IMR-90 (cell line): ENCODE measurements at regions not wholly inside any gene's neighbourhood (a gene's known extent, or its start where the extent isn't known, plus 50 kb on each side); places are given as distances from the start of the nearest gene placed in this dataset.

Experiments
- ATAC-seq: fragments of 200-7000 bp; cut with Tn5 transposase; 2 replicates; pipeline ENCODE4 v1.9.1; 2020; ENCODE audit warnings: low read depth, mild to moderate bottlenecking, moderate library complexity
- BruUV-seq: library from RNA; stranded (reverse); fragments of 400-500 nt; replicated peaks from 2 replicates; lab custom pipeline; 2021; lab: Mats Ljungman, UMichigan
- CTCF ChIA-PET: fragments of 300-600 bp; formaldehyde crosslinking; extraction: SDS; loops from one replicate; lab custom pipeline; 2021; ENCODE audit warnings: antibody characterized with exemption; lab: Yijun Ruan, JAX
- POLR2A ChIA-PET: fragments of 300-600 bp; sonication (Branson Sonifier 250); formaldehyde crosslinking; loops from one replicate; lab custom pipeline; 2022; ENCODE audit warnings: antibody characterized with exemption; ENCODE audit not compliant: unreplicated experiment; lab: Charles Lee
- DNase-seq: peaks from one replicate; pipeline ENCODE4 v3.0.0; 2013
- H2AFZ ChIP-seq: replicated peaks from 2 replicates; pipeline ENCODE3; 2013; ENCODE audit warnings: low read length, mild to moderate bottlenecking; ENCODE audit not compliant: poor library complexity
- H2AK5ac ChIP-seq: 2 replicates; pipeline ENCODE4 v1.6.1; 2013; ENCODE audit warnings: low read depth, low read length, inconsistent platforms
- H2AK9ac ChIP-seq: replicated peaks from 2 replicates; pipeline ENCODE3; 2013; ENCODE audit warnings: mild to moderate bottlenecking, low read depth, low read length, moderate library complexity; ENCODE audit not compliant: poor library complexity
- H2BK120ac ChIP-seq: 2 replicates; pipeline ENCODE4 v1.6.1; 2013; ENCODE audit warnings: low read depth, low read length, inconsistent platforms
- H2BK15ac ChIP-seq: 3 replicates; pipeline ENCODE4 v1.6.1; 2013; ENCODE audit warnings: low read depth, low read length, inconsistent platforms
- H2BK20ac ChIP-seq: 2 replicates; pipeline ENCODE4 v1.6.1; 2013; ENCODE audit warnings: low read depth, mild to moderate bottlenecking, inconsistent platforms, low read length, moderate library complexity
- H2BK5ac ChIP-seq: 2 replicates; pipeline ENCODE4 v1.6.1; 2013; ENCODE audit warnings: mild to moderate bottlenecking, low read depth, low read length, inconsistent platforms; ENCODE audit not compliant: poor library complexity, severe bottlenecking
- H3K14ac ChIP-seq: replicated peaks from 2 replicates; pipeline ENCODE4 v1.6.1; 2013; ENCODE audit warnings: low read depth, low read length, inconsistent platforms
- H3K18ac ChIP-seq: 2 replicates; pipeline ENCODE4 v1.6.1; 2013; ENCODE audit warnings: low read depth, low read length, control low read depth
- H3K23ac ChIP-seq: 2 replicates; pipeline ENCODE4 v1.6.1; 2013; ENCODE audit warnings: low read depth, low read length, inconsistent platforms
- H3K27ac ChIP-seq: 2 replicates; pipeline ENCODE4 v1.5.1; 2013; ENCODE audit warnings: mild to moderate bottlenecking, control low read depth, low read length; ENCODE audit not compliant: insufficient read depth
- H3K27me3 ChIP-seq: 2 replicates; pipeline ENCODE4 v1.6.1; 2013; ENCODE audit warnings: low read length; ENCODE audit not compliant: control insufficient read depth, insufficient read depth
- H3K36me3 ChIP-seq: 2 replicates; pipeline ENCODE4 v1.6.1; 2013; ENCODE audit warnings: low read length, mixed read lengths; ENCODE audit not compliant: control insufficient read depth, insufficient read depth
- H3K4ac ChIP-seq: 2 replicates; pipeline ENCODE4 v1.6.1; 2013; ENCODE audit warnings: low read depth, low read length, inconsistent platforms
- H3K4me1 ChIP-seq: 2 replicates; pipeline ENCODE4 v1.6.1; 2013; ENCODE audit warnings: low read length, mixed read lengths; ENCODE audit not compliant: control insufficient read depth, insufficient read depth
- H3K4me2 ChIP-seq: 2 replicates; pipeline ENCODE4 v1.6.1; 2013; ENCODE audit warnings: low read depth, mild to moderate bottlenecking, control low read depth, low read length, moderate library complexity
- H3K4me3 ChIP-seq: 2 replicates; pipeline ENCODE4 v1.5.1; 2013; ENCODE audit warnings: low read depth, mild to moderate bottlenecking, control low read depth, low read length, moderate library complexity; ENCODE audit not compliant: insufficient read depth
- H3K56ac ChIP-seq: 2 replicates; pipeline ENCODE4 v1.6.1; 2013; ENCODE audit warnings: low read length, inconsistent platforms; ENCODE audit not compliant: insufficient read depth; ENCODE audit errors: extremely low read depth
- H3K79me1 ChIP-seq, 2 experiments: 2 replicates each; pipeline ENCODE4 v1.6.1; 2013; ENCODE audit warnings: low read length in 2 of 2, inconsistent platforms in 1 of 2, low read depth in 1 of 2
- H3K9ac ChIP-seq: 2 replicates; pipeline ENCODE4 v1.6.1; 2013; ENCODE audit warnings: low read depth, low read length, control low read depth
- H3K9me1 ChIP-seq: 2 replicates; pipeline ENCODE4 v1.6.1; 2013; ENCODE audit warnings: low read length, inconsistent platforms; ENCODE audit not compliant: insufficient read depth
- H3K9me3 ChIP-seq: 2 replicates; pipeline ENCODE4 v1.6.1; 2013; ENCODE audit warnings: low read length; ENCODE audit not compliant: control insufficient read depth, insufficient read depth
- H4K20me1 ChIP-seq: 2 replicates; pipeline ENCODE4 v1.6.1; 2013; ENCODE audit warnings: low read length, inconsistent platforms; ENCODE audit not compliant: insufficient read depth
- H4K5ac ChIP-seq: 2 replicates; pipeline ENCODE4 v1.6.1; 2013; ENCODE audit warnings: mild to moderate bottlenecking, low read depth, low read length, control low read depth
- H4K8ac ChIP-seq, 2 experiments: 2 replicates each; pipeline ENCODE4 v1.6.1; 2013; ENCODE audit warnings: low read depth in 2 of 2, low read length in 2 of 2, control low read depth in 1 of 2, inconsistent platforms in 1 of 2
- H4K91ac ChIP-seq: 2 replicates; pipeline ENCODE4 v1.6.1; 2013; ENCODE audit warnings: low read depth, low read length, inconsistent platforms; ENCODE audit not compliant: insufficient read depth
- MAZ ChIP-seq: IDR thresholded peaks from 2 replicates; pipeline ENCODE4 v1.6.1; 2012; ENCODE audit warnings: low read depth, mild to moderate bottlenecking, low read length, improper control_type of control experiment, moderate library complexity, borderline replicate concordance
- NFE2L2 ChIP-seq: fragments of 150-350 bp; IDR thresholded peaks from 2 replicates; pipeline ENCODE4 v1.6.1; 2016; ENCODE audit warnings: low read depth, mild to moderate bottlenecking, low read length
- RAD21 ChIP-seq: IDR thresholded peaks from 2 replicates; pipeline ENCODE4 v1.6.1; 2012; ENCODE audit warnings: low read length, improper control_type of control experiment
- RFX5 ChIP-seq: IDR thresholded peaks from 2 replicates; pipeline ENCODE4 v1.8.0; 2012; ENCODE audit warnings: low read depth, mild to moderate bottlenecking, low read length, moderate library complexity
- SMC3 ChIP-seq: fragments of 150-350 bp; IDR thresholded peaks from 2 replicates; pipeline ENCODE4 v1.6.1; 2016; ENCODE audit warnings: low read depth, mild to moderate bottlenecking, antibody characterized with exemption, low read length, moderate library complexity
- WGBS, 2 experiments: methylation state at CpG; one replicate each; pipeline versions ENCODE4 v1.1.5 to v1.1.7; 2013; ENCODE audit warnings: missing lambda C conversion rate in 2 of 2; ENCODE audit not compliant: insufficient read length in 1 of 2; ENCODE audit errors: extremely low coverage in 2 of 2; 5-methylcytosine and 5-hydroxymethylcytosine counted together
- dilution Hi-C: fragments of 300-500 bp; cut with HindIII; formaldehyde crosslinking; loops from one replicate; pipeline ENCODE4 v1.14.3; 2018; ENCODE audit warnings: low sequenced_read_pairs; ENCODE audit not compliant: unreplicated experiment
- in situ Hi-C: fragments of 300-500 bp; cut with MboI; formaldehyde crosslinking; loops from 3 replicates; pipeline ENCODE4 v1.14.3; 2019; ENCODE audit warnings: low sequenced_read_pairs, inconsistent platforms, mixed read lengths
- intact Hi-C: fragments of 100-400 bp; cut with micrococcal nuclease; formaldehyde crosslinking; loops from 2 replicates; pipeline ENCODE4 v1.10.0; 2022

DNA sequence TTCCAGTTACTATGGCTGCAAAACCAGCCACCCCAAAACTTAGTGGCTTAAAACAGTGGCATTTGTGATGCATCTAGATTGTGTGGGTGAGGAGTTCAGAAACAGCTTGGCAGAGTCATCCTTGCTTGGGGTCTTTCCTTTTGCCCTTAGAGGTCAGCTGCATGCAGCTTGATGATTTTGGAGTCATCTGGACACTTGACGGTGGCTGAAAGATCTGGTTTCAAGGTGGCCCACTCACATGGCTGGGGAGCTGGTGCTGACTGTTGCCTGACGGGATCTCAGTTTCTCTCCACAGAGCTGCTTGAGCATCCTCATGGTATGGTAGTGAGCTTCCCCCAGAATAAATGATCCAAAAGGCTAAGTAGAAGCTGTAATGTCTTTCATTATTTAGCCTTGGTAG lies 191.3 kb upstream of the GALNT17 start:
- Histone ChIP-seq H3K4me1 (no peaks in the 10 kb centered on the region), H2AK9ac (no peak overlapping the region), H3K79me1 (no peaks in the 10 kb centered on the region), H3K14ac (no peak overlapping the region), H3K9ac (no peak overlapping the region), H2BK5ac (no peak overlapping the region), H2AFZ (no peak overlapping the region), H3K9me3 (peaks cover 24% of the 10 kb centered on the region), H3K9me1 (no peaks in the 10 kb centered on the region), H2BK120ac (no peak overlapping the region), H3K27ac (no peak overlapping the region), H4K20me1 (no peaks in the 10 kb centered on the region), H3K4me3 (no peak overlapping the region), H3K27me3 (no peaks in the 10 kb centered on the region), H3K4ac (no peak overlapping the region), H3K18ac (no peak overlapping the region), H3K56ac (no peak overlapping the region), H3K23ac (no peak overlapping the region), H2AK5ac (no peak overlapping the region), H4K91ac (no peak overlapping the region), H4K5ac (no peak overlapping the region), H3K36me3 (no peaks in the 10 kb centered on the region), H4K8ac (no peak overlapping the region), H3K4me2 (no peak overlapping the region), H2BK20ac (no peak overlapping the region), H2BK15ac (no peak overlapping the region)
- ChIA-PET POLR2A (no interaction called here), CTCF (interaction anchor here (0.6 kb wide), 1 partner anchor 674 kb away, joined by 3 read pairs; no protein-coding TSS in a partner anchor)
- no TSS peak for BruUV-seq
- intact Hi-C loops, result no loop called here
- DNase-seq (no peak), ATAC-seq (no peak)
- in situ Hi-C loops, result no loop called here
- WGBS, 2 experiments, result no CpG with 5 or more reads among the region's 2 CpGs
- dilution Hi-C loops, result no loop called here
- TF ChIP-seq NFE2L2, result no peak
- TF ChIP-seq MAZ, result no peak
- no peak for TF ChIP-seq SMC3
- no peak for TF ChIP-seq RFX5
- TF ChIP-seq RAD21, result no peak
